ENCODE measurements at regions not wholly inside any gene's neighbourhood (a gene's known extent, or its start where the extent isn't known, plus 50 kb on each side); places are given as distances from the start of the nearest gene placed in this dataset.

DNA sequence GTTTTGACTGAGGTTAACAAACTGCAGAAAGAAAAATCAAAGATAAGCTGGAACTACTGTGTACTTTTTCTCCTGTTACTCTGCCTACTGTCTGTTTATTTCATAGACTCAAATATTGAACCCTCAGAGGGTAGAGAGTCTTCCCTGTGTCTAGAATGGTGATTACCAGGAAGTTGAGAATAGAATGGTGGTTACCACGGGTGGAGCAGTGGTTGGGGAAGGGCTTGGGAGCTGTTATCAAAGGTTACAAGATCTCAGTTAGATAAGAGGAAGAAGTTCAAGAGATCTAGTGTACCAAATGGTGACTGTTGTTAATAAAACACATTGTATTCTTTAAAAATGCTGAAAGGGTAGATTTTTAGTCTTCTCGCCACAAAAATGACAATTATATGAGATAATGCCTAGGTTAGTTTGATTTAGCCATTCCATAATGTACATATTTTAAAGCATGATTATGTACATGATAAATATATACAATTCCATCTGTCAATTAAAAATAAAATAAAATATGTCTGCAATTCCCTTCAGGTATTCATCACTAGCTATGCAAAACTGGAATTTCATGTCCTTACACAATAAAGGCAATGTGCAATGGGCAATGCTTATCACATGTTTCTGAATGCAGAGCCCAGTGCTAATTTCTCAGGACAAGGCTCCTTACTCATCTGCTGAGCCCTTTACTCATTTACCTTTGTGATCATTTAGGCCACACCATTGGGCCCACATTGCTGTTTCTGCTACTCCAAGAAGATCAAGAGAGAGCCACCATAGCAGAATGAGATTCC lies 474.3 kb upstream of the CAMK1G start:
- Histone ChIP-seq H3K36me3 (ENCODE audit: insufficient read depth, low read length) (no peaks in the 10 kb centered on the region), H4K20me1 (ENCODE audit: insufficient read depth, low read length) (no peaks in the 10 kb centered on the region), H3K27ac (ENCODE audit: low read depth, low read length) (no peak overlapping the region), H2AFZ (ENCODE audit: low read depth, low read length) (no peak overlapping the region), H3K4me2 (ENCODE audit: low read length) (no peak overlapping the region), H3K9ac (ENCODE audit: low read length) (no peak overlapping the region), H3K4me1 (ENCODE audit: insufficient read depth, low read length) (peaks cover 8% of the 10 kb centered on the region), H3K4me3 (ENCODE audit: insufficient read depth, low read depth, low read length) (no peak overlapping the region), H3K27me3 (ENCODE audit: insufficient read depth, low read length) (no peaks in the 10 kb centered on the region), H3K79me2 (ENCODE audit: insufficient read depth, low read length) (no peaks in the 10 kb centered on the region), H3K9me3 (ENCODE audit: insufficient read depth, low read depth, low read length) (no peaks in the 10 kb centered on the region)
- H3K9me3 Mint-ChIP-seq (ENCODE audit: unreplicated experiment) = no peaks in the 10 kb centered on the region
- peaks cover 12% of the 10 kb centered on the region for H3K4me1 Mint-ChIP-seq (ENCODE audit: low read depth, unreplicated experiment)
- no peak overlapping the region for H3K27ac Mint-ChIP-seq (ENCODE audit: unreplicated experiment)
- FAIRE-seq = no peak
- H3K4me3 Mint-ChIP-seq (ENCODE audit: unreplicated experiment) = no peak overlapping the region
- no peak for DNase-seq (ENCODE audit: low read depth)
- peaks cover 5% of the 10 kb centered on the region for H3K27me3 Mint-ChIP-seq (ENCODE audit: low read depth, unreplicated experiment)
- no peaks in the 10 kb centered on the region for H3K36me3 Mint-ChIP-seq (ENCODE audit: low read depth, unreplicated experiment)
- TF ChIP-seq, protein P1, sequence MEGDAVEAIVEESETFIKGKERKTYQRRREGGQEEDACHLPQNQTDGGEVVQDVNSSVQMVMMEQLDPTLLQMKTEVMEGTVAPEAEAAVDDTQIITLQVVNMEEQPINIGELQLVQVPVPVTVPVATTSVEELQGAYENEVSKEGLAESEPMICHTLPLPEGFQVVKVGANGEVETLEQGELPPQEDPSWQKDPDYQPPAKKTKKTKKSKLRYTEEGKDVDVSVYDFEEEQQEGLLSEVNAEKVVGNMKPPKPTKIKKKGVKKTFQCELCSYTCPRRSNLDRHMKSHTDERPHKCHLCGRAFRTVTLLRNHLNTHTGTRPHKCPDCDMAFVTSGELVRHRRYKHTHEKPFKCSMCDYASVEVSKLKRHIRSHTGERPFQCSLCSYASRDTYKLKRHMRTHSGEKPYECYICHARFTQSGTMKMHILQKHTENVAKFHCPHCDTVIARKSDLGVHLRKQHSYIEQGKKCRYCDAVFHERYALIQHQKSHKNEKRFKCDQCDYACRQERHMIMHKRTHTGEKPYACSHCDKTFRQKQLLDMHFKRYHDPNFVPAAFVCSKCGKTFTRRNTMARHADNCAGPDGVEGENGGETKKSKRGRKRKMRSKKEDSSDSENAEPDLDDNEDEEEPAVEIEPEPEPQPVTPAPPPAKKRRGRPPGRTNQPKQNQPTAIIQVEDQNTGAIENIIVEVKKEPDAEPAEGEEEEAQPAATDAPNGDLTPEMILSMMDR (IDR thresholded peaks at IDR 0.05; ENCODE audit: insufficient read depth, low read depth, low read length) = no peak
- TF ChIP-seq EZH2 (IDR thresholded peaks at IDR 0.05; ENCODE audit: insufficient read depth, low read length) = no peak

DNA sequence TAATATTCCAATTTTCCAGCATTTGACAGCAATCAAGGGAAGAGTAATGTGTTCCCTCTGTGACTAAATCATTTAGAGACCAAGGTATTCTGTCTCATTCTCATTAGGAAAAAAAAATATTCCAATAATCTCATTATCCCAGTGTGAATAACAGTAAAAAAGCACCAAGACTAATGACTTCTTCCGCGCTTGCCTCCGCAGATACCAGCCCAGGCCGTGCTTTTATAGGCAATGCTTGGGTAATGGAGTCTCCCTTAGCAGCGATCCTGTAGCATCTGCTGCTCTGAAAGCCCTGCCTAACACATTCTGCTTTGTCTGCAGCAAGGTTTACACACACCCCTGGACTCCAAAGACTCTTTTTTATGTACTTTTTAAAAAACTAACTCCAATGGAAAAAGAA lies 470.0 kb upstream of the CAMK1G start:
- DNase-seq (ENCODE audit: low read depth) (no peak), FAIRE-seq (no peak)
- H4K20me1 ChIP-seq (ENCODE audit: insufficient read depth, low read length) = no peaks in the 10 kb centered on the region
- H3K4me3 ChIP-seq (ENCODE audit: insufficient read depth, low read depth, low read length) = no peak overlapping the region
- no peaks in the 10 kb centered on the region for H3K4me1 ChIP-seq (ENCODE audit: insufficient read depth, low read length)
- H3K9me3 ChIP-seq (ENCODE audit: insufficient read depth, low read depth, low read length) = no peaks in the 10 kb centered on the region
- no peak overlapping the region for H3K9ac ChIP-seq (ENCODE audit: low read length)
- H2AFZ ChIP-seq (ENCODE audit: low read depth, low read length) = no peak overlapping the region
- H3K36me3 ChIP-seq (ENCODE audit: insufficient read depth, low read length) = no peaks in the 10 kb centered on the region
- H3K27ac ChIP-seq (ENCODE audit: low read depth, low read length) = no peak overlapping the region
- Mint-ChIP-seq H3K4me3 (ENCODE audit: unreplicated experiment) (no peak overlapping the region), H3K36me3 (ENCODE audit: low read depth, unreplicated experiment) (no peaks in the 10 kb centered on the region), H3K27ac (ENCODE audit: unreplicated experiment) (no peak overlapping the region), H3K9me3 (ENCODE audit: unreplicated experiment) (no peaks in the 10 kb centered on the region), H3K27me3 (ENCODE audit: low read depth, unreplicated experiment) (peaks cover 5% of the 10 kb centered on the region), H3K4me1 (ENCODE audit: low read depth, unreplicated experiment) (no peaks in the 10 kb centered on the region)
- H3K4me2 ChIP-seq (ENCODE audit: low read length) = no peak overlapping the region
- no peaks in the 10 kb centered on the region for H3K27me3 ChIP-seq (ENCODE audit: insufficient read depth, low read length)
- no peak for TF ChIP-seq EZH2 (IDR thresholded peaks at IDR 0.05; ENCODE audit: insufficient read depth, low read length)
- no peaks in the 10 kb centered on the region for H3K79me2 ChIP-seq (ENCODE audit: insufficient read depth, low read length)

- H3K9me3 Mint-ChIP-seq (ENCODE audit: unreplicated experiment) = no peaks in the 10 kb centered on the region
- Histone ChIP-seq H3K4me3 (ENCODE audit: insufficient read depth, low read depth, low read length) (no peak overlapping the region), H3K4me2 (ENCODE audit: low read length) (no peak overlapping the region), H3K36me3 (ENCODE audit: insufficient read depth, low read length) (no peaks in the 10 kb centered on the region), H3K27ac (ENCODE audit: low read depth, low read length) (no peak overlapping the region), H3K9ac (ENCODE audit: low read length) (no peak overlapping the region), H3K79me2 (ENCODE audit: insufficient read depth, low read length) (no peaks in the 10 kb centered on the region), H3K9me3 (ENCODE audit: insufficient read depth, low read depth, low read length) (no peaks in the 10 kb centered on the region), H3K4me1 (ENCODE audit: insufficient read depth, low read length) (no peaks in the 10 kb centered on the region), H3K27me3 (ENCODE audit: insufficient read depth, low read length) (no peaks in the 10 kb centered on the region), H2AFZ (ENCODE audit: low read depth, low read length) (no peak overlapping the region), H4K20me1 (ENCODE audit: insufficient read depth, low read length) (no peaks in the 10 kb centered on the region)
- H3K4me3 Mint-ChIP-seq (ENCODE audit: unreplicated experiment) = no peak overlapping the region
- H3K27ac Mint-ChIP-seq (ENCODE audit: unreplicated experiment) = no peak overlapping the region
- no peaks in the 10 kb centered on the region for H3K4me1 Mint-ChIP-seq (ENCODE audit: low read depth, unreplicated experiment)
- H3K27me3 Mint-ChIP-seq (ENCODE audit: low read depth, unreplicated experiment) = peaks cover under 1% of the 10 kb centered on the region
- no peak for DNase-seq (ENCODE audit: low read depth)
- no peaks in the 10 kb centered on the region for H3K36me3 Mint-ChIP-seq (ENCODE audit: low read depth, unreplicated experiment)
- TF ChIP-seq, protein P1 (IDR thresholded peaks at IDR 0.05; ENCODE audit: insufficient read depth, low read depth, low read length) = no peak
- TF ChIP-seq EZH2 (IDR thresholded peaks at IDR 0.05; ENCODE audit: insufficient read depth, low read length) = no peak
- FAIRE-seq = no peak
Measured at GRCh38 chr1:209116705-209117104, 466.8 kb upstream of the CAMK1G start.
